ENCODE measurements at regions not wholly inside any gene's neighbourhood (a gene's known extent, or its start where the extent isn't known, plus 50 kb on each side); places are given as distances from the start of the nearest gene placed in this dataset.

DNA sequence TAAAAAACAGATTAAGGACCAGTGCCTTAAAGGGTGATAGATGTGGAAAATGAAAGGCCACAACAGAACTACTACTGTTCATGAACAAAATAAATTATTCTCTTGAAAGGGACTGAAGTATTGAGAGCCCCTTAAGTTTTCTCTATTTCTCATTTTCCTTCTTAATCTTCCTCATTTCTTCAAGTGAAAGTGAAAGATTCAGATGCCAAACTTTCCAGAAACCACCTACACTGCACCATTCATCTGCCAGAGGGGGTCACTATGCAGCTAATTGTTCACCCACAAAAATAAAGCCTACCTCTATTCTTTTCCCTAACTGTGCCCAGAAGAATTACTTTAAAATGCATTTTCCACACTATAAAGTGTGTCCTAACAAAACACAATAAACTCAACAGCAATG lies 140.1 kb downstream of the NR4A2 start:
- no peak for TF ChIP-seq CTCF (IDR thresholded peaks at IDR 0.05; ENCODE audit: insufficient read depth, low read depth, low read length)
- no peak for TF ChIP-seq EZH2 (IDR thresholded peaks at IDR 0.05; ENCODE audit: insufficient read depth, low read length)

Data from astrocyte (in vitro differentiated cells and primary cell).